GM21737 (cell line): ENCODE measurements at regions not wholly inside any gene's neighbourhood (a gene's known extent, or its start where the extent isn't known, plus 50 kb on each side); places are given as distances from the start of the nearest gene placed in this dataset.

Experiments used
- ATAC-seq: cut with Tn5 transposase; IDR thresholded peaks from one replicate; pipeline ENCODE4 v1.9.1; 2021; ENCODE audit warnings: mild to moderate bottlenecking, moderate library complexity; ENCODE audit not compliant: unreplicated experiment

- no peak for ATAC-seq
Observed at GRCh38 chr12:58186401-58186800, 245.0 kb downstream of the ATP23 start.

- ATAC-seq: no peak
Observed at GRCh38 chr12:58186914-58187313, 245.5 kb downstream of the ATP23 start.

GRCh38 chr12:58189030-58189429 lies 247.7 kb downstream of the ATP23 start:
- no peak for ATAC-seq

DNA sequence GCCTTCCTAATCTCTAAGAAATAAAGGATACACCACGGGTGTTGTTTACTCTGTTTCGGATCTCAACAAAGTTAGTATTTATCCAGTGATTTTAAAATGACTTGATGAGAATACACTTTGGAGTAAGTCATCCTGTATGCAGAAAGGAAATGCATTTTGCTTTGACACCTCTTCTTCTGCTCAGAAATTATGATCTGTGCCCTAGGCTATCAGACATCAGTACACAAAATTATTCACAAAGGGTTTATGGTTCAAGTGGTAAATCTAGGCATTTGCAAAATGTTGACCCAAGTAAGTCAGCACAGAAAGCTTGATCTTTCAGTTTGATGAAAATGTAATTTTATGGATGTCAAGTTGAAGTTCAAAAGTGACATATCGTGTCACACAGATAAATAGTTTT lies 248.5 kb downstream of the ATP23 start:
- no peak for ATAC-seq

- no peak for ATAC-seq
Observed at GRCh38 chr12:58190618-58191017, 249.3 kb downstream of the ATP23 start.

DNA sequence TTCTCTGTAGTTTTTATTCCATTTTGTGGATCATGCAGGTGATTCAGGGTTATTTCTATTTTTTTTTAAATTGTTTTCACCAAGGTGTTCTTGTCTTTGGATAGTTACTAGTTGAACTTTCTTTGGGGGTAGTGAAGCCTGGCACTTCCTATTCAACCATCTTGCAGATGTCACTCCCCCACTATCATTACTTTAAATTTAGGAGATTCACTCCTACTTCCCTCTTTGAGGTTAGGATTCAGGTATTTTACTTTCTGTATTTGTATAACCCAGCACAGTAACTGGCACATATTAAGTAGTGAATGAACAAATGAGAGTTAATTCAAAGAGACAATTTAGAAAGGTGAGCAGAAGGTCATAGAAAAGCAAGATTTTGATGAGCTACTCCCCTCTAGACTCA lies 255.6 kb downstream of the ATP23 start:
- ATAC-seq: no peak

DNA sequence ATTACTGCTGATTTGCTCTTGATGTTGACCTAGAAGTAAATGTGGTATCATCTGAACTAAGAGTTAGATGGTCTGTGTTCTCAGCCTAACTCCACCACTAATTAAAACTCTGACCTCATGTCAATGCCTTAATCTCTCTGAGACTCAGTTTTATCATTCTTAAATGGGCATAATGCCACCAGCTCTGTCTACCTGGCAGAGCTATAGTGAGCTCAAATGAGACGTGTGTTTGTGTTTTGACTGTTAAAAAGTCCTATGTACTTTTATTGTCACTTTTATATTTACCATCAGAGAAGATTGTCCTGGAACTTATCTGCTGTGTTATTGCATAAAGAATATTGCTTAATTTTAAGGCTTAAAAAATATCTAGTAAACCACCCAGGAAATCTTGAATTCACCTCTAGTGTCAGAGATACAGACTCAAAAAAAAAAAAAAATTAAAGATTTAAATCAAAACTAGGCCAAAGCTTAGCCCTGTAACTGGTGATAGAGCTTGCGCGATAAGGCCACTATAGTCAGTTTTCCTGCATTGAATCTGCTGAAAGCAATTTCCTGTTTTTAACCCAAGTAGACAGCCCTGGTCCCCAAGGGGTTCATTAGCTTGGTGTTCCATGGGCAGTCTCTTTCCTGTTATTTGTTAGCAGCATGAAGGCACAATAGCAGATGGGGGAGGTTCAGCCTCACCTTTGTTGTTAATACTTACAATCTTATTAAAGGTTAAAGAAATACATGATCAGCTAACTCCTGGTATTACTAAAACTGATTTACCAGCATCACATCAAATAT lies 261.8 kb downstream of the ATP23 start:
- no peak for ATAC-seq

GRCh38 chr12:58204071-58204470 lies 262.7 kb downstream of the ATP23 start:
- ATAC-seq: no peak

- ATAC-seq: no peak
Observed at GRCh38 chr12:58206876-58207275, 265.5 kb downstream of the ATP23 start.

GRCh38 chr12:58211211-58211610 lies 269.8 kb downstream of the ATP23 start:
- no peak for ATAC-seq

DNA sequence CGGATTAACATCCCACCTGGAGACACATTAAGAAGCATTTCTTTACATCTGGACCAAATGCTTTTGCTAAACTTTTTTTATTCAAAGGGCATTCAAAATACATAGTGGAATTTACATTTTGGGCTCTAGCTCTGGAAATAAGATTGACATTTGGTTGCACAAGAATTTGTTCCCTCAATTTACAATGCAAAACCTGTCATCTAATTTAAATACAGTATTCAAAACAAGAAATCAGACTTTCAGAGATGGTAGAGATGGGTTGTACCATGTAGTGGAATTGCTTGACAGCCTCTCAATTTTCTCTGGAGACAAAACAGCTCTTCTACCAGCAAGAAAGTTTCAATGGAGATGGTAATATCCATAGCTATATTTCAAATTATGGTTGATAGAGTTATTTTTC lies 275.8 kb downstream of the ATP23 start:
- no peak for ATAC-seq

- ATAC-seq: no peak
Observed at GRCh38 chr12:58224536-58225105, 283.3 kb downstream of the ATP23 start.

GRCh38 chr12:58225203-58225877 lies 284.0 kb downstream of the ATP23 start:
- ATAC-seq: no peak

DNA sequence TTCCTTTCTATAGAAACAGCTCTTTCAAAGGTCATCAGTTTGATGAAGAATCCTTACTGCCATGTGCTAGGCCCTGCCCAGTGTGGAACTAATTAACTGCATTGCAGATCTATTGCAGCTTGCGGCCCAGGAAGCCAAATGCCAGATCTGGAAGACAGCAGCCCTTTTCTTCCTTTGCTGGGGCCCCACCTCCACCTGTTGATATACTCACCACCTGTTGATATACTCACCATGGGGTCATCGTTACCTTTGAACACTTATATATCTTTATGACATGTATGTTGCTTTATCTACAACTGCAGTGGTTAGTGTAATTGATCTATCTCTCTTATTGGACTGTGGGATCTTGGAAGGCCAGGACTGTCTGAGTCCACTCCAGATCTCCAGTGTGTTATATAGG lies 292.5 kb downstream of the ATP23 start:
- no peak for ATAC-seq

DNA sequence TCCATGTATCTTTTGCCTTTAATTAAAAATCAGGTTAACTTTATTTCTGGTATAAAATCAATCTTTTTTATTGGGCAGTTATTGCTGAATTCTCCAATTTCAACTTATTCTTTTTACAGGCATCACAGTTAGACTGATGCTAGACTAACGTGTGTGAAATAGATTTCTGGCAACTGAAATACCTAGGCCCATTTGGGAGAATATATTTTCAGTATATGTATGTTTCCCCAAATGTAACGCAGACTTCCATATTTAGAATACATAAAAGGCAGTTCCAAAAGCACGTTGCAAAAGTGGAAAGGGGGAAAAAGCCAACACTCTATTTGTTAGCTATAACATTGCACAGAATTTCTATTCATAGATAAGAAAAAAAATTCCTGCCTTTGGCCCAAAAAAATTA lies 297.0 kb downstream of the ATP23 start:
- ATAC-seq: no peak

- ATAC-seq: no peak
Observed at GRCh38 chr12:58241099-58241498, 299.7 kb downstream of the ATP23 start.

GRCh38 chr12:58242796-58243630 lies 301.6 kb downstream of the ATP23 start:
- no peak for ATAC-seq

DNA sequence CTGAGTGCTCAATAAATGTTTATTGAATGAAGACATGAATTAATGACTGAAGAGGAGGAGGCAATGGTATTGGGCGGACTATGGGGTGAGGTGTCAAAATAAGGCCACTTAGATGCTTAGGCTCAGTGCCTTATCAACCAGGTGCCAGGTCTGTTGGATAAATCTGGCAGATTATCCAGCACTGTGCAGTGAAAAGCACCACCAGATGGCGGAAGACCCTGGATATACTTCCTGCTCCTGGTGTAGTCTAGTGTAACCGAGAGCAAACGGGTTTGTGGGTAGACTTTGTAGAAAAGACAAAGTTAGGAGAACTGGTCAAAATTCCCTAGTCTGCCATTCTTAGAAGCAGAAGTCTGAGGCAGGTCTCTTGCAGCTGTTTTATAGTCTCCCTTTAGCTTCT lies 306.3 kb downstream of the ATP23 start:
- no peak for ATAC-seq

DNA sequence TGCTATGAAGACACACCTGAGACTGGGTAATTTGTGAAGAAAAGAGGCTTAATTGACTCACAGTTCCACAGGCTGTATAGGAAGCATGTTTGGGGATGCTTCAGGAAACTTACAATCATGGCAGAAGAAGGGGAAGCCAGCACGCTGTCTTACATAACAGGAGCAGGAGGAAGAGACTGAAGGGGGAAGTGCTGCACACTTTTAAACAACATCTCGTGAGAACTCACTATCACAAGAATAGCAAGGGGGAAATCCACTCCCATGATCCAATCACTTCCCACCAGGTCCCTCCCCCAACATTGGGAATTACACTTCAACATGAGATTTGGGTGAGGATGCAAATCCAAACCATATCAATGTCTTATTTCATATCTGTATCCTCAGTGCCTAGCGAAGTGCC lies 307.2 kb downstream of the ATP23 start:
- ATAC-seq: no peak

DNA sequence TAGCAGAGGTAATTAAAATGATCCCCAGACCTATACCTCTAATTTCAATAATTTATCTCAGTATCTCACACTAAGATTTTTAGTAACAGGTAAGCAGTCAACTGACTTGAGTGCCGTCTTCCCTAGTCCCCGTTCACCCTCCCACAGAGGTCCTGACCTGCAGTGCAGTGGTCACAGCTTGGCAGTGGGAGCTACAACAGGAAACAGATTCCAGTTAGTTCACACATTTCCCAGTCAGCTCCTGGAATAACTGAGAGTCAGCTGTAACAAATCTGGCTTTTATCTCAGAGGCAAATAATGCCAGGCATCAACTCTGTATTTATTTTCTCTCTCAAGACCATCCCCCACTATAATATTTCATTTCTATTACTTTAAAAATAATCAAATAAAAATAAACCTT lies 308.2 kb downstream of the ATP23 start:
- no peak for ATAC-seq

- no peak for ATAC-seq
Observed at GRCh38 chr12:58250077-58250476, 308.7 kb downstream of the ATP23 start.
